GM18502 (cell line): ENCODE measurements at regions not wholly inside any gene's neighbourhood (a gene's known extent, or its start where the extent isn't known, plus 50 kb on each side); places are given as distances from the start of the nearest gene placed in this dataset.

Source experiments
- ATAC-seq: cut with Tn5 transposase; IDR thresholded peaks from one replicate; pipeline ENCODE4 v1.9.1; 2021; ENCODE audit warnings: mild to moderate bottlenecking; ENCODE audit not compliant: unreplicated experiment, poor library complexity

- ATAC-seq: no peak
These were observed 50.4 kb upstream of the SERTAD2 start for GRCh38 chr2:64704161-64704560.

- ATAC-seq: no peak
These were observed 51.3 kb upstream of the SERTAD2 start for GRCh38 chr2:64704996-64705395.

GRCh38 chr2:64707276-64707675 is 53.6 kb upstream of the SERTAD2 start:
- ATAC-seq: no peak

- ATAC-seq: no peak
These were observed 55.1 kb upstream of the SERTAD2 start for GRCh38 chr2:64708829-64709228.

- ATAC-seq: no peak
These were observed 57.6 kb upstream of the SERTAD2 start for GRCh38 chr2:64711252-64711800.

- ATAC-seq: no peak
These were observed 60.0 kb upstream of the SERTAD2 start for GRCh38 chr2:64713686-64714085.

- ATAC-seq: no peak
These were observed 62.9 kb upstream of the SERTAD2 start for GRCh38 chr2:64716569-64716968.

GRCh38 chr2:64718250-64718885 is 64.7 kb upstream of the SERTAD2 start:
- no peak for ATAC-seq

GRCh38 chr2:64720535-64721319 is 67.0 kb upstream of the SERTAD2 start:
- no peak for ATAC-seq

GRCh38 chr2:64721320-64721623 is 67.6 kb upstream of the SERTAD2 start:
- no peak for ATAC-seq

GRCh38 chr2:64722291-64723044 is 68.8 kb upstream of the SERTAD2 start:
- ATAC-seq: no peak

- ATAC-seq: peak; percentile 91
These were observed 73.5 kb upstream of the SERTAD2 start for GRCh38 chr2:64727013-64727767.

- ATAC-seq: no peak
These were observed 74.2 kb upstream of the SERTAD2 start for GRCh38 chr2:64727843-64728463.

GRCh38 chr2:64730551-64731262 is 77.0 kb upstream of the SERTAD2 start:
- no peak for ATAC-seq

GRCh38 chr2:64731263-64731643 is 77.5 kb upstream of the SERTAD2 start:
- no peak for ATAC-seq

GRCh38 chr2:64731746-64732145 is 78.0 kb upstream of the SERTAD2 start:
- no peak for ATAC-seq

- no peak for ATAC-seq
These were observed 78.4 kb upstream of the SERTAD2 start for GRCh38 chr2:64732146-64732545.

- no peak for ATAC-seq
These were observed 81.8 kb upstream of the SERTAD2 start for GRCh38 chr2:64735504-64735903.

- peak; percentile 70 for ATAC-seq
These were observed 83.8 kb upstream of the SERTAD2 start for GRCh38 chr2:64737547-64737946.
